ENCODE measurements at regions not wholly inside any gene's neighbourhood (a gene's known extent, or its start where the extent isn't known, plus 50 kb on each side); places are given as distances from the start of the nearest gene placed in this dataset.

DNA sequence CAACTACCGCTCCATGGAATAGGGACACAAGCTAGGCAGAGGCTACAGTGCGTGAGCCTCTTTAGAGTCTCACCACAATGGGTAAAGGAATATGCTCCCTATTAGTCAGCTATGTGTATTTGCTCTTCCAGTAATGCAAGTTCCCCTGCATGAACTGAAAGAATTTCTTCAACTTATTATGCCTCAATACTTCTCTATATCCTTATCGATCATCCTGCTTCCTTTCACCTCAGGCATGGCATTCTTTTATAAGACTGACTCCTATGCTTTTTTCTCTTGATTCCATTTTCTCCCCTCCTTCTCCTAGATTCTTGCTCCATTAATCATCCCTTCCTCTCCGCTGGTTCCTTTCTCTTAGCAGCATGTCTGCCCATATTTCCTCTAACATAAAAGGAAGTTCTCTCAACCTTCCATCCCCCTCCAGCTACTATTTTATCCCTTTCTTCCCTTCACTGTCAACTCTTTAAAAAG lies 94.5 kb upstream of the CPM start:
- Histone ChIP-seq H3F3A (ENCODE audit: insufficient read depth, low read length, poor library complexity, severe bottlenecking) (no peaks in the 10 kb centered on the region), H3K9me2 (ENCODE audit: insufficient read depth, low read length) (no peaks in the 10 kb centered on the region), H2AFZ (ENCODE audit: low read depth, low read length) (no peak overlapping the region), H3K79me2 (replicated peaks; ENCODE audit: insufficient read depth, low read length) (no peaks in the 10 kb centered on the region), H3K27ac (ENCODE audit: low read length) (no peak overlapping the region), H3K27me3 (ENCODE audit: insufficient read depth, low read depth, low read length) (no peaks in the 10 kb centered on the region), H3K9me3 (ENCODE audit: low read length) (no peaks in the 10 kb centered on the region), H3K4me2 (ENCODE audit: low read length) (no peak overlapping the region), H3K4me3 (ENCODE audit: low read length) (no peak overlapping the region), H3K36me3 (ENCODE audit: insufficient read depth, low read length) (no peaks in the 10 kb centered on the region), H4K20me1 (ENCODE audit: insufficient read depth) (no peaks in the 10 kb centered on the region), H3K9ac (ENCODE audit: low read length) (no peak overlapping the region)
- TF ChIP-seq SMC3 (conservative IDR thresholded peaks at IDR 0.05; ENCODE audit: poor library complexity) (no peak), TAF1 (IDR thresholded peaks at IDR 0.05; ENCODE audit: low read depth) (no peak), EP300 (conservative IDR thresholded peaks at IDR 0.05; ENCODE audit: poor library complexity, severe bottlenecking) (no peak), RAD21 (conservative IDR thresholded peaks at IDR 0.05) (no peak), POLR2AphosphoS5 (IDR thresholded peaks at IDR 0.05) (no peak), EZH2 (IDR thresholded peaks at IDR 0.05; ENCODE audit: borderline replicate concordance, insufficient read depth, low read length, poor library complexity, severe bottlenecking) (no peak), MXI1 (conservative IDR thresholded peaks at IDR 0.05; ENCODE audit: poor library complexity, severe bottlenecking) (no peak)
- TF ChIP-seq, protein P1, sequence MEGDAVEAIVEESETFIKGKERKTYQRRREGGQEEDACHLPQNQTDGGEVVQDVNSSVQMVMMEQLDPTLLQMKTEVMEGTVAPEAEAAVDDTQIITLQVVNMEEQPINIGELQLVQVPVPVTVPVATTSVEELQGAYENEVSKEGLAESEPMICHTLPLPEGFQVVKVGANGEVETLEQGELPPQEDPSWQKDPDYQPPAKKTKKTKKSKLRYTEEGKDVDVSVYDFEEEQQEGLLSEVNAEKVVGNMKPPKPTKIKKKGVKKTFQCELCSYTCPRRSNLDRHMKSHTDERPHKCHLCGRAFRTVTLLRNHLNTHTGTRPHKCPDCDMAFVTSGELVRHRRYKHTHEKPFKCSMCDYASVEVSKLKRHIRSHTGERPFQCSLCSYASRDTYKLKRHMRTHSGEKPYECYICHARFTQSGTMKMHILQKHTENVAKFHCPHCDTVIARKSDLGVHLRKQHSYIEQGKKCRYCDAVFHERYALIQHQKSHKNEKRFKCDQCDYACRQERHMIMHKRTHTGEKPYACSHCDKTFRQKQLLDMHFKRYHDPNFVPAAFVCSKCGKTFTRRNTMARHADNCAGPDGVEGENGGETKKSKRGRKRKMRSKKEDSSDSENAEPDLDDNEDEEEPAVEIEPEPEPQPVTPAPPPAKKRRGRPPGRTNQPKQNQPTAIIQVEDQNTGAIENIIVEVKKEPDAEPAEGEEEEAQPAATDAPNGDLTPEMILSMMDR (IDR thresholded peaks at IDR 0.05; ENCODE audit: poor library complexity, severe bottlenecking), result no peak

DNA sequence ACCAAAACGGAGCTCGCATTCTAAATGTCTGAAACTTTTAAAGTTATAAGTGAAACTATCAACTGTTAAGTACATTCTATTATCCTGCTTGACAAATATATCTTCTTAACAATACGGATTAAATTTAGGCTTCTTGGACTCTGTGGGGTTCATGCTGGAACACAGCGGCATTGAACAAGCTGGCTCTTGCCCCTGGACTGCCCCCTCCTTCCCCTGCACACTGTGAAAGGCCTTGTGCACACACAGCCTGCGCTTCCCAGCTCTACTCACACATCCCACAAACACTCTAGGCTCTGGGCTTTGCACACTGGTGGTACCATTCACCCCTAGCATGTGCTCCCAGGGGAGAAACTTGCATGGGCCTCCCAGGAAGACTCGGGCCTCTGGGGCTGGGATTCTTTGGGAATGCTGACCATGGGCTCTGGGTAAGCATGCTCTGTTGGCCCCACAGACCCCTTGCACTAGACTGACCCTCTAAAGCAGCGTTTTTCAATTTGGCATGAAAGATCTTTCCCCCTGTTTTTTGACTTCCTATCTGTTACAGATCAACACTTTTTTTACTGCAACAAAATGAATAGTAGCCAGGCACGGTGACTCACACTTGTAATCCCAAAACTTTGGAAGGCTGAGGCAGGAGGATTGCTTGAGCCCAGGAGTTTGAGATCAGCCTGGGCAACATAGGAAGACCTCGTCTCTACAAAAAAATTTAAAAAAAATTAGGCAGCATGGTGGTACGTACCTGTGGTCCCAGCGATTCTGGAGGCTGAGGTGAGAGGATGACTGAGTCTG lies 96.2 kb upstream of the CPM start:
- H3K4me3 ChIP-seq (ENCODE audit: low read length), result no peak overlapping the region

More for the DNA sequence above, 96.2 kb upstream of the CPM start:
- no peak overlapping the region for H3K9ac ChIP-seq (ENCODE audit: low read length)
- H3K9me3 ChIP-seq (ENCODE audit: low read length), result no peaks in the 10 kb centered on the region
- no peak overlapping the region for H3K27ac ChIP-seq (ENCODE audit: low read length)
- H2AFZ ChIP-seq (ENCODE audit: low read depth, low read length), result no peak overlapping the region
- H3K9me2 ChIP-seq (ENCODE audit: insufficient read depth, low read length), result no peaks in the 10 kb centered on the region
- no peaks in the 10 kb centered on the region for H4K20me1 ChIP-seq (ENCODE audit: insufficient read depth)
- TF ChIP-seq EP300 (conservative IDR thresholded peaks at IDR 0.05; ENCODE audit: poor library complexity, severe bottlenecking) (no peak), POLR2AphosphoS5 (IDR thresholded peaks at IDR 0.05) (no peak)
- TF ChIP-seq, protein P2, sequence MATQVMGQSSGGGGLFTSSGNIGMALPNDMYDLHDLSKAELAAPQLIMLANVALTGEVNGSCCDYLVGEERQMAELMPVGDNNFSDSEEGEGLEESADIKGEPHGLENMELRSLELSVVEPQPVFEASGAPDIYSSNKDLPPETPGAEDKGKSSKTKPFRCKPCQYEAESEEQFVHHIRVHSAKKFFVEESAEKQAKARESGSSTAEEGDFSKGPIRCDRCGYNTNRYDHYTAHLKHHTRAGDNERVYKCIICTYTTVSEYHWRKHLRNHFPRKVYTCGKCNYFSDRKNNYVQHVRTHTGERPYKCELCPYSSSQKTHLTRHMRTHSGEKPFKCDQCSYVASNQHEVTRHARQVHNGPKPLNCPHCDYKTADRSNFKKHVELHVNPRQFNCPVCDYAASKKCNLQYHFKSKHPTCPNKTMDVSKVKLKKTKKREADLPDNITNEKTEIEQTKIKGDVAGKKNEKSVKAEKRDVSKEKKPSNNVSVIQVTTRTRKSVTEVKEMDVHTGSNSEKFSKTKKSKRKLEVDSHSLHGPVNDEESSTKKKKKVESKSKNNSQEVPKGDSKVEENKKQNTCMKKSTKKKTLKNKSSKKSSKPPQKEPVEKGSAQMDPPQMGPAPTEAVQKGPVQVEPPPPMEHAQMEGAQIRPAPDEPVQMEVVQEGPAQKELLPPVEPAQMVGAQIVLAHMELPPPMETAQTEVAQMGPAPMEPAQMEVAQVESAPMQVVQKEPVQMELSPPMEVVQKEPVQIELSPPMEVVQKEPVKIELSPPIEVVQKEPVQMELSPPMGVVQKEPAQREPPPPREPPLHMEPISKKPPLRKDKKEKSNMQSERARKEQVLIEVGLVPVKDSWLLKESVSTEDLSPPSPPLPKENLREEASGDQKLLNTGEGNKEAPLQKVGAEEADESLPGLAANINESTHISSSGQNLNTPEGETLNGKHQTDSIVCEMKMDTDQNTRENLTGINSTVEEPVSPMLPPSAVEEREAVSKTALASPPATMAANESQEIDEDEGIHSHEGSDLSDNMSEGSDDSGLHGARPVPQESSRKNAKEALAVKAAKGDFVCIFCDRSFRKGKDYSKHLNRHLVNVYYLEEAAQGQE (IDR thresholded peaks at IDR 0.05; ENCODE audit: borderline replicate concordance), result no peak
- TF ChIP-seq, protein P1 (IDR thresholded peaks at IDR 0.05; ENCODE audit: poor library complexity, severe bottlenecking), result no peak
- H3K4me2 ChIP-seq (ENCODE audit: low read length), result no peak overlapping the region
- no peaks in the 10 kb centered on the region for H3K27me3 ChIP-seq (ENCODE audit: insufficient read depth, low read depth, low read length)
- no peaks in the 10 kb centered on the region for H3K36me3 ChIP-seq (ENCODE audit: insufficient read depth, low read length)
- no peaks in the 10 kb centered on the region for H3F3A ChIP-seq (ENCODE audit: insufficient read depth, low read length, poor library complexity, severe bottlenecking)
- H3K79me2 ChIP-seq (replicated peaks; ENCODE audit: insufficient read depth, low read length), result no peaks in the 10 kb centered on the region

Measured in neural cell (in vitro differentiated cells).